Breast epithelium (tissue), 3 donors: ENCODE measurements at regions not wholly inside any gene's neighbourhood (a gene's known extent, or its start where the extent isn't known, plus 50 kb on each side); places are given as distances from the start of the nearest gene placed in this dataset.

ENCODE experiments used
- POLR2A ChIP-seq: fragments of 450-650 bp; IDR thresholded peaks from one replicate; pipeline ENCODE4 v1.6.1; 2016; ENCODE audit warnings: antibody characterized with exemption, mild to moderate bottlenecking, moderate library complexity
- POLR2AphosphoS5 ChIP-seq, 3 donors: sonication (generic); formaldehyde crosslinking; IDR thresholded peaks; one replicate each; pipeline ENCODE4 v1.6.1; 2017; ENCODE audit warnings: antibody characterized with exemption in 3 of 3
- TF ChIP-seq, protein P1 (sequence below), 3 donors: fragments of 450-650 bp; IDR thresholded peaks; one replicate each; pipeline ENCODE4 v1.5.1; 2016 to 2017; ENCODE audit warnings: antibody characterized with exemption in 3 of 3, mild to moderate bottlenecking in 3 of 3, moderate library complexity in 3 of 3

- TF ChIP-seq POLR2A = no peak
- TF ChIP-seq, protein P1, sequence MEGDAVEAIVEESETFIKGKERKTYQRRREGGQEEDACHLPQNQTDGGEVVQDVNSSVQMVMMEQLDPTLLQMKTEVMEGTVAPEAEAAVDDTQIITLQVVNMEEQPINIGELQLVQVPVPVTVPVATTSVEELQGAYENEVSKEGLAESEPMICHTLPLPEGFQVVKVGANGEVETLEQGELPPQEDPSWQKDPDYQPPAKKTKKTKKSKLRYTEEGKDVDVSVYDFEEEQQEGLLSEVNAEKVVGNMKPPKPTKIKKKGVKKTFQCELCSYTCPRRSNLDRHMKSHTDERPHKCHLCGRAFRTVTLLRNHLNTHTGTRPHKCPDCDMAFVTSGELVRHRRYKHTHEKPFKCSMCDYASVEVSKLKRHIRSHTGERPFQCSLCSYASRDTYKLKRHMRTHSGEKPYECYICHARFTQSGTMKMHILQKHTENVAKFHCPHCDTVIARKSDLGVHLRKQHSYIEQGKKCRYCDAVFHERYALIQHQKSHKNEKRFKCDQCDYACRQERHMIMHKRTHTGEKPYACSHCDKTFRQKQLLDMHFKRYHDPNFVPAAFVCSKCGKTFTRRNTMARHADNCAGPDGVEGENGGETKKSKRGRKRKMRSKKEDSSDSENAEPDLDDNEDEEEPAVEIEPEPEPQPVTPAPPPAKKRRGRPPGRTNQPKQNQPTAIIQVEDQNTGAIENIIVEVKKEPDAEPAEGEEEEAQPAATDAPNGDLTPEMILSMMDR (IDR thresholded peaks at IDR 0.05) = no peak
- TF ChIP-seq POLR2AphosphoS5 (IDR thresholded peaks at IDR 0.05) = no peak
Measured at GRCh38 chr5:101860145-101860544, 435.9 kb downstream of the SLCO4C1 start.
